ENCODE measurements at regions not wholly inside any gene's neighbourhood (a gene's known extent, or its start where the extent isn't known, plus 50 kb on each side); places are given as distances from the start of the nearest gene placed in this dataset.

- TF ChIP-seq, protein P1, sequence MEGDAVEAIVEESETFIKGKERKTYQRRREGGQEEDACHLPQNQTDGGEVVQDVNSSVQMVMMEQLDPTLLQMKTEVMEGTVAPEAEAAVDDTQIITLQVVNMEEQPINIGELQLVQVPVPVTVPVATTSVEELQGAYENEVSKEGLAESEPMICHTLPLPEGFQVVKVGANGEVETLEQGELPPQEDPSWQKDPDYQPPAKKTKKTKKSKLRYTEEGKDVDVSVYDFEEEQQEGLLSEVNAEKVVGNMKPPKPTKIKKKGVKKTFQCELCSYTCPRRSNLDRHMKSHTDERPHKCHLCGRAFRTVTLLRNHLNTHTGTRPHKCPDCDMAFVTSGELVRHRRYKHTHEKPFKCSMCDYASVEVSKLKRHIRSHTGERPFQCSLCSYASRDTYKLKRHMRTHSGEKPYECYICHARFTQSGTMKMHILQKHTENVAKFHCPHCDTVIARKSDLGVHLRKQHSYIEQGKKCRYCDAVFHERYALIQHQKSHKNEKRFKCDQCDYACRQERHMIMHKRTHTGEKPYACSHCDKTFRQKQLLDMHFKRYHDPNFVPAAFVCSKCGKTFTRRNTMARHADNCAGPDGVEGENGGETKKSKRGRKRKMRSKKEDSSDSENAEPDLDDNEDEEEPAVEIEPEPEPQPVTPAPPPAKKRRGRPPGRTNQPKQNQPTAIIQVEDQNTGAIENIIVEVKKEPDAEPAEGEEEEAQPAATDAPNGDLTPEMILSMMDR (conservative IDR thresholded peaks at IDR 0.05; ENCODE audit: control insufficient read depth, insufficient read depth, low read depth, low read length) = no peak
- no peak overlapping the region for H3K4me3 ChIP-seq (ENCODE audit: control insufficient read depth, low read depth, low read length)
- DNase-seq (ENCODE audit: low read depth) = no peak
Measured at GRCh38 chr2:64785245-64785644, 131.5 kb upstream of the SERTAD2 start.

- TF ChIP-seq, protein P1 (conservative IDR thresholded peaks at IDR 0.05; ENCODE audit: control insufficient read depth, insufficient read depth, low read depth, low read length) = no peak
- DNase-seq (ENCODE audit: low read depth) = no peak
- no peak overlapping the region for H3K4me3 ChIP-seq (ENCODE audit: control insufficient read depth, low read depth, low read length)
Measured at GRCh38 chr2:64786343-64787018, 132.8 kb upstream of the SERTAD2 start.

GRCh38 chr2:64787019-64787365, 133.3 kb upstream of the SERTAD2 start:
- H3K4me3 ChIP-seq (ENCODE audit: control insufficient read depth, low read depth, low read length) = no peak overlapping the region
- DNase-seq (ENCODE audit: low read depth) = no peak
- TF ChIP-seq, protein P1 (conservative IDR thresholded peaks at IDR 0.05; ENCODE audit: control insufficient read depth, insufficient read depth, low read depth, low read length) = no peak

- TF ChIP-seq, protein P1 (conservative IDR thresholded peaks at IDR 0.05; ENCODE audit: control insufficient read depth, insufficient read depth, low read depth, low read length) = no peak
- no peak overlapping the region for H3K4me3 ChIP-seq (ENCODE audit: control insufficient read depth, low read depth, low read length)
- DNase-seq (ENCODE audit: low read depth) = peak; percentile 53
Measured at GRCh38 chr2:64787698-64788097, 134.0 kb upstream of the SERTAD2 start.

- TF ChIP-seq, protein P1 (conservative IDR thresholded peaks at IDR 0.05; ENCODE audit: control insufficient read depth, insufficient read depth, low read depth, low read length) = no peak
- H3K4me3 ChIP-seq (ENCODE audit: control insufficient read depth, low read depth, low read length) = no peak overlapping the region
Measured at GRCh38 chr2:64789466-64790320, 136.0 kb upstream of the SERTAD2 start.

DNA sequence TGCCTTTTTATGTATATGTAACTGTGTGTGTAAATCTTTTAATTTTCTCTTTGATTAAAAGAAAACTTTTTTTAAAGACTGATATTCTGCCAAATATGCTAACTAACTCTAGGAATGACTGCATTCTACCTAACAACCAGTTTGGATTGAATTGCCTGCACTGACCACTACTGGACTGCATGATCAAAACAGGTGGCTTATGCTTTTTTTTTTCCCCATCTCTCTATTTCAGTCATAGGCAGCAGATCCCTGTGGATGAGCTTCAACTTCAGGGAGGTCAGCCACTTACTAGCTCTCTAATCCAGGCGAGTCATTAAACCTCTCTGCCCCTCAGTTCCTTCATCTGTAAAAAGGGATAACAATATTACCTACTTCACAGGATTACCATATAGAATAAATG, 138.6 kb upstream of the SERTAD2 start:
- no peak for DNase-seq (ENCODE audit: low read depth)
- no peak overlapping the region for H3K4me3 ChIP-seq (ENCODE audit: control insufficient read depth, low read depth, low read length)
- TF ChIP-seq, protein P1 (conservative IDR thresholded peaks at IDR 0.05; ENCODE audit: control insufficient read depth, insufficient read depth, low read depth, low read length) = peak; percentile 7

More at GRCh38 chr2:64789466-64790320, 136.0 kb upstream of the SERTAD2 start:
- DNase-seq (ENCODE audit: low read depth) = no peak
